Left lung (tissue), 4 donors: ENCODE measurements at regions not wholly inside any gene's neighbourhood (a gene's known extent, or its start where the extent isn't known, plus 50 kb on each side); places are given as distances from the start of the nearest gene placed in this dataset.

ENCODE experiments used
- ATAC-seq: fragments of 200-7000 bp; cut with Tn5 transposase; one replicate; pipeline ENCODE4 v1.9.1; 2020; ENCODE audit warnings: moderate library complexity
- DNase-seq, 4 donors: peaks; one replicate each; pipeline ENCODE4 v3.0.0-alpha.2; 2013 to 2020
- H3K27ac ChIP-seq, 2 donors: fragments of 200-600 bp; sonication (generic) in 1 of 2; one replicate each; pipeline versions ENCODE4 v1.5.0 to v1.8.0; 2020 to 2021
- H3K27me3 ChIP-seq, 2 donors: fragments of 200-600 bp; sonication (generic) in 1 of 2; one replicate each; pipeline versions ENCODE4 v1.5.0 to v1.8.0; 2020 to 2021
- H3K36me3 ChIP-seq, 2 donors: fragments of 200-600 bp; sonication (generic) in 1 of 2; one replicate each; pipeline versions ENCODE4 v1.5.0 to v1.8.0; 2020 to 2021
- H3K4me1 ChIP-seq, 2 donors: fragments of 200-600 bp; one replicate each; pipeline ENCODE4 v1.8.0; 2021
- H3K4me3 ChIP-seq, 2 donors: fragments of 200-600 bp; sonication (generic) in 1 of 2; one replicate each; pipeline versions ENCODE4 v1.5.0 to v1.8.0; 2020 to 2021; ENCODE audit warnings: mild to moderate bottlenecking in 1 of 2
- H3K9me3 ChIP-seq, 2 donors: fragments of 200-600 bp; sonication (generic) in 1 of 2; one replicate each; pipeline versions ENCODE4 v1.5.0 to v1.8.0; 2020 to 2021
- intact Hi-C, 2 donors: fragments of 100-400 bp; cut with DNase I; formaldehyde crosslinking; loops; one replicate each; pipeline versions ENCODE4 v1.11.2 to v1.14.2; 2022
- TF ChIP-seq, protein P1 (sequence below), 2 donors: fragments of 200-600 bp; sonication (generic) in 1 of 2; IDR thresholded peaks; one replicate each; pipeline versions ENCODE4 v1.5.0 to v1.8.0; 2021; ENCODE audit warnings: antibody characterized with exemption in 2 of 2
- donor health status: DM: no; HTN: yes; CAD: no.
- donor health status: DM: no; HTN: no; CAD: no.

DNA sequence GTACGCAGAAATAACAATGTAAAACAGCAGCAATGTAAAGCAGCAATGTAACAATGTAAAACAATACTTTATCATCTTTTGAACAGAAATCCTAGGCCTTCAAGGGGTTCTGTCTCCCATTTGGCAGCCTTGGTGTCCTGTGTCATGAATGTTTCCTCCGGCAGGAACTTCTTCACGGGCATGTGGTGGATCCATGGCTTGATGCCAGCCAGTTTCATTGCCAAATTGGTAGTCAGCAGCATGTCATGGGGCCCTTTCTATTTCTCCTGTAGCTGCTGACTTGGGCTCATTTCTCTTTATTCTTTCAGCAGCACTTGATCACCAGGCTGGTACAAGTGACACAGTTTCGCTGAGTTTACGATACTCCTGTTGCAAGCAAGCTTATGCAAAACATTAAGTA lies 275.3 kb downstream of the HTR1A start:
- DNase-seq (no peak), ATAC-seq (no peak)
- no peaks in the 10 kb centered on the region for H3K27me3 ChIP-seq
- H3K27ac ChIP-seq: no peak overlapping the region
- TF ChIP-seq, protein P1, sequence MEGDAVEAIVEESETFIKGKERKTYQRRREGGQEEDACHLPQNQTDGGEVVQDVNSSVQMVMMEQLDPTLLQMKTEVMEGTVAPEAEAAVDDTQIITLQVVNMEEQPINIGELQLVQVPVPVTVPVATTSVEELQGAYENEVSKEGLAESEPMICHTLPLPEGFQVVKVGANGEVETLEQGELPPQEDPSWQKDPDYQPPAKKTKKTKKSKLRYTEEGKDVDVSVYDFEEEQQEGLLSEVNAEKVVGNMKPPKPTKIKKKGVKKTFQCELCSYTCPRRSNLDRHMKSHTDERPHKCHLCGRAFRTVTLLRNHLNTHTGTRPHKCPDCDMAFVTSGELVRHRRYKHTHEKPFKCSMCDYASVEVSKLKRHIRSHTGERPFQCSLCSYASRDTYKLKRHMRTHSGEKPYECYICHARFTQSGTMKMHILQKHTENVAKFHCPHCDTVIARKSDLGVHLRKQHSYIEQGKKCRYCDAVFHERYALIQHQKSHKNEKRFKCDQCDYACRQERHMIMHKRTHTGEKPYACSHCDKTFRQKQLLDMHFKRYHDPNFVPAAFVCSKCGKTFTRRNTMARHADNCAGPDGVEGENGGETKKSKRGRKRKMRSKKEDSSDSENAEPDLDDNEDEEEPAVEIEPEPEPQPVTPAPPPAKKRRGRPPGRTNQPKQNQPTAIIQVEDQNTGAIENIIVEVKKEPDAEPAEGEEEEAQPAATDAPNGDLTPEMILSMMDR (IDR thresholded peaks at IDR 0.05): no peak
- intact Hi-C loops: no loop called here
- H3K9me3 ChIP-seq: peaks cover 0 to 3% of the 10 kb centered on the region in 2 donors
- H3K4me3 ChIP-seq: no peak overlapping the region
- H3K36me3 ChIP-seq: no peaks in the 10 kb centered on the region
- H3K4me1 ChIP-seq: no peaks in the 10 kb centered on the region

DNA sequence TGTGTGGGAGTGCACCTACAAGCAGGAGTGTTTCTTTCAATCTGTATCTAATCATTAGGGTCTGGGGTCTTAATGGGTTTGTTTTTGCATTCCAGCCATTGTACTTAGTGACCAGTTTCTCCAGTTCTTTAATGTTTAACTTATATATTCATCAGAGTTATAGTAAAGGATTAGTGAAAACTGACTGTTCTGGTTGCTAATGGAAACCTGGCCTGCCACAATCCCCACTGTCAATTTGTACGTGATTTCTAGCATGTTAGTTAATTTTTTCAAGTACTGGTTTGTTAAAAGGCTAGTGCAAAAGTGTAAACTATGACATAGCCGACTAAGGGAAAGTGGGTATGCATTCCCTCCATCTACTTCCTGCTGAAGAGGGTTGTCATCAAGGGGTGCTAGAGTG lies 276.1 kb downstream of the HTR1A start:
- intact Hi-C loops: no loop called here
- ATAC-seq (no peak), DNase-seq (peak in 1 of 4 donors; percentile 18)
- no peaks in the 10 kb centered on the region for H3K4me1 ChIP-seq
- no peaks in the 10 kb centered on the region for H3K36me3 ChIP-seq
- H3K4me3 ChIP-seq: no peak overlapping the region
- no peak overlapping the region for H3K27ac ChIP-seq
- TF ChIP-seq, protein P1 (IDR thresholded peaks at IDR 0.05): no peak
- no peaks in the 10 kb centered on the region for H3K27me3 ChIP-seq
- peaks cover 0 to 5% of the 10 kb centered on the region in 2 donors for H3K9me3 ChIP-seq

DNA sequence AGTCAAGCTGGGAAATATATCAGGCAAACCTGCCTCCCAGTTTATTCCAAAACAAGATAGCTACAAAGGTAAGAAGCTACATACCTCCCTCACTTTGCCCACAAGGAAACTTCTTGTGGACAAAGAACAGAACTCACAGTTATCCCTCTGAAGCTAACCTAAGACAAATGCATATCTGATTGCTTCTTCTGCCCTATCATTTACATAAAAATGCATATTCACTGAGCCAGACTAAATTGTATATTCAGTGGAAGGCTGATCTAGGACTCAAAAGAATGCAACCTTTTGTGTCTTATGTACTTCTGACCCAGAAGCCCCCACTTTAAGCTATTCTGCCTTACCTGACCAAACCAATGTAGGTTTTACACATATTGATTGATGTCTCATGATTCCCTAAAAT lies 276.8 kb downstream of the HTR1A start:
- intact Hi-C loops: no loop called here
- ATAC-seq: no peak
- TF ChIP-seq, protein P1 (IDR thresholded peaks at IDR 0.05): no peak

DNA sequence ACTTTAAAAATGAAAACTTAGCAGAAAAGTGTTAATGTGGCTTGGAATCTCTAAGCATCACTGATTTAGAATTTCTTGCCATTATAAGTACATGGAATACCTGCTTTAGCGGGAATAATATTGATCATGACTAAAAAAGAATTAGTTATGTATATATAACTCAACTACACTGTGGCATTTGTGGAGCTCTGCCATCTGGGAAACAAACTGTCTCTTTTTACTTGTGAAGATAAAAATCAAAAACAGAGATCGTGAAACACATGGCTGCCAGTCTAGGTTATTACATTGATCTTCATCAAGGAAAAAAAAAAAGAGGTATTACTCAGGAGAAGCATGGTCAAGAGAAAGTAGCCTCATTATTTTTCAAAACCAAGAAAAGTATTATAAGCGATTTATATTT lies 287.4 kb downstream of the HTR1A start:
- Histone ChIP-seq H3K9me3 (peaks cover 0 to 9% of the 10 kb centered on the region in 2 donors), H3K4me3 (no peak overlapping the region), H3K27ac (no peak overlapping the region), H3K4me1 (no peaks in the 10 kb centered on the region), H3K27me3 (no peaks in the 10 kb centered on the region), H3K36me3 (no peaks in the 10 kb centered on the region)
- ATAC-seq (no peak), DNase-seq (no peak)
- TF ChIP-seq, protein P1 (IDR thresholded peaks at IDR 0.05): no peak
- intact Hi-C loops: no loop called here

More for the DNA sequence above, 276.8 kb downstream of the HTR1A start:
- no peak for DNase-seq
- H3K4me1 ChIP-seq: no peaks in the 10 kb centered on the region
- H3K27me3 ChIP-seq: no peaks in the 10 kb centered on the region
- H3K36me3 ChIP-seq: no peaks in the 10 kb centered on the region
- H3K4me3 ChIP-seq: no peak overlapping the region
- no peak overlapping the region for H3K27ac ChIP-seq
- peaks cover 0 to 5% of the 10 kb centered on the region in 2 donors for H3K9me3 ChIP-seq

DNA sequence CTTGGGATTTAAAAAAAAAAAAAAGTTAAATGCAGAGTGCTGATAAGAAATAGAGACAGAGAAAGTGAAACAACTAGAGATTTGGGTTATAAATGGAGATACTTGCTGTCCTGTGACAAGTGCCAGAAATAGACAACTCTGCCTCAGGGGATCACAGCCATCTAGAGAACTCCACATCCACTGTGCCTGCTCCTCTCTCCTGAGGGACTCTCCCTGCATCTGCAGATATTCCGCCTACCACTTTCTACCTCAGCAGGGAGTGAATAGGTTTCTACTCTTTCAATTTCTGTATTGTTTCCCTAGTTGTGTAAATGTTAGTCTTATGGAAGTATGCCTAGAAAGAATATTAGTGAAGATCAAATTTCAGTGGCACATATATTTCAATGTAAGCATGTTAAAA lies 307.2 kb downstream of the HTR1A start:
- intact Hi-C loops: no loop called here

More for the DNA sequence above, 307.2 kb downstream of the HTR1A start:
- ATAC-seq: no peak
- H3K27ac ChIP-seq: no peak overlapping the region
- no peaks in the 10 kb centered on the region for H3K9me3 ChIP-seq
- DNase-seq: no peak
- TF ChIP-seq, protein P1 (IDR thresholded peaks at IDR 0.05): no peak
- H3K36me3 ChIP-seq: no peaks in the 10 kb centered on the region
- H3K4me3 ChIP-seq: no peak overlapping the region
- H3K27me3 ChIP-seq: no peaks in the 10 kb centered on the region
- H3K4me1 ChIP-seq: no peaks in the 10 kb centered on the region
